H1 (cell line): ENCODE measurements at regions not wholly inside any gene's neighbourhood (a gene's known extent, or its start where the extent isn't known, plus 50 kb on each side); places are given as distances from the start of the nearest gene placed in this dataset.

Experiments
- CTCF ChIA-PET: fragments of 300-600 bp; sonication (Branson Sonifier 250); formaldehyde crosslinking; loops from one replicate; lab custom pipeline; 2021; ENCODE audit not compliant: partially characterized antibody; lab: Charles Lee
- POLR2A ChIA-PET: fragments of 300-600 bp; sonication (Branson Sonifier 250); formaldehyde crosslinking; loops from one replicate; lab custom pipeline; 2021; ENCODE audit warnings: inconsistent platforms; ENCODE audit not compliant: partially characterized antibody; lab: Charles Lee
- DNase-seq, 2 experiments: peaks; one replicate each; pipeline versions ENCODE4 v3.0.0 to v3.0.0-alpha.2; 2010 to 2022; ENCODE audit warnings: low spot score in 2 of 2, low read depth in 1 of 2, mixed read lengths in 1 of 2
- FAIRE-seq: peaks from 2 replicates; lab custom pipeline; 2011; peaks lifted over from hg19 to GRCh38; lab: Jason Lieb, UNC
- H2AFZ ChIP-seq: 2 replicates; pipeline ENCODE4 v1.8.1; 2012; ENCODE audit warnings: low read length, inconsistent platforms
- H2AK5ac ChIP-seq: 2 replicates; pipeline ENCODE4 v1.6.1; 2013; ENCODE audit warnings: low read depth, low read length
- H2BK120ac ChIP-seq: replicated peaks from 2 replicates; pipeline ENCODE3; 2013; ENCODE audit warnings: low read depth, low read length, inconsistent platforms
- H2BK12ac ChIP-seq: 2 replicates; pipeline ENCODE4 v1.6.1; 2013; ENCODE audit warnings: low read depth, low read length
- H2BK15ac ChIP-seq: 2 replicates; pipeline ENCODE4 v1.6.1; 2013; ENCODE audit warnings: low read length
- H2BK20ac ChIP-seq: 2 replicates; pipeline ENCODE4 v1.6.1; 2013; ENCODE audit warnings: low read length
- H2BK5ac ChIP-seq: 2 replicates; pipeline ENCODE4 v1.6.1; 2013; ENCODE audit warnings: low read depth, low read length
- H3K14ac ChIP-seq: 2 replicates; pipeline ENCODE4 v1.6.1; 2013; ENCODE audit warnings: inconsistent platforms; ENCODE audit not compliant: insufficient read length
- H3K18ac ChIP-seq: 2 replicates; pipeline ENCODE4 v1.6.1; 2013; ENCODE audit warnings: low read length; ENCODE audit errors: extremely low read depth
- H3K23ac ChIP-seq: 2 replicates; pipeline ENCODE4 v1.6.1; 2013; ENCODE audit warnings: inconsistent platforms; ENCODE audit not compliant: insufficient read length
- H3K23me2 ChIP-seq: 2 replicates; pipeline ENCODE4 v1.6.1; 2013; ENCODE audit warnings: low read depth, low read length
- H3K27ac ChIP-seq: 2 replicates; pipeline ENCODE4 v1.6.1; 2011; ENCODE audit warnings: low read depth, low read length, inconsistent platforms
- H3K27me3 ChIP-seq, 4 experiments: replicated peaks in 1 of 4; 1 replicate in 1 of 4; 2 replicates in 3 of 4; pipeline versions ENCODE4 v1.6.1 to v1.8.1; 2011 to 2013; ENCODE audit warnings: low read length in 3 of 4, mild to moderate bottlenecking in 3 of 4, inconsistent platforms in 2 of 4, mixed read lengths in 2 of 4, moderate library complexity in 1 of 4; ENCODE audit not compliant: control insufficient read depth in 3 of 4, insufficient read depth in 3 of 4; ENCODE audit errors: extremely low read depth in 1 of 4
- H3K36me3 ChIP-seq, 4 experiments: 2 replicates each; pipeline versions ENCODE4 v1.6.1 to v1.8.1; 2011 to 2013; ENCODE audit warnings: mild to moderate bottlenecking in 4 of 4, low read length in 3 of 4, moderate library complexity in 2 of 4, control low read depth in 1 of 4, inconsistent platforms in 1 of 4; ENCODE audit not compliant: insufficient read depth in 4 of 4, control insufficient read depth in 2 of 4
- H3K4ac ChIP-seq: replicated peaks from 2 replicates; pipeline ENCODE3; 2013; ENCODE audit warnings: low read length, low read depth, mixed read lengths, inconsistent platforms; ENCODE audit not compliant: insufficient read length
- H3K4me1 ChIP-seq, 4 experiments: replicated peaks in 1 of 4; 1 replicate in 1 of 4; 2 replicates in 3 of 4; pipeline versions ENCODE4 v1.6.1 to v1.8.1; 2011 to 2013; ENCODE audit warnings: low read length in 3 of 4, inconsistent platforms in 2 of 4, mixed read lengths in 1 of 4; ENCODE audit not compliant: insufficient read depth in 4 of 4, control insufficient read depth in 3 of 4
- H3K4me2 ChIP-seq, 2 experiments: 2 replicates each; pipeline versions ENCODE4 v1.6.1 to v1.8.1; 2011 to 2013; ENCODE audit warnings: low read depth in 2 of 2, low read length in 2 of 2, control low read depth in 1 of 2, inconsistent platforms in 1 of 2, mild to moderate bottlenecking in 1 of 2; ENCODE audit not compliant: insufficient read depth in 1 of 2
- H3K4me3 ChIP-seq, 4 experiments: fragments of 200-600, 300-600 bp in 1 of 4; sonication (generic), shearing (Covaris generic), sonication (Bioruptor Twin) in 1 of 4; 2 replicates each; pipeline versions ENCODE4 v1.5.1 to v1.8.1; 2011 to 2016; ENCODE audit warnings: low read length in 4 of 4, low read depth in 3 of 4, control low read depth in 2 of 4, inconsistent platforms in 2 of 4, mild to moderate bottlenecking in 2 of 4, mixed read lengths in 1 of 4, moderate library complexity in 1 of 4; ENCODE audit not compliant: insufficient read depth in 2 of 4; ENCODE audit errors: extremely low read depth in 1 of 4
- H3K56ac ChIP-seq: replicated peaks from 2 replicates; pipeline ENCODE3; 2013; ENCODE audit warnings: low read depth, mild to moderate bottlenecking, mixed read lengths, low read length, inconsistent platforms; ENCODE audit not compliant: insufficient read length
- H3K79me1 ChIP-seq: 2 replicates; pipeline ENCODE4 v1.6.1; 2013; ENCODE audit warnings: low read depth, low read length, control low read depth
- H3K79me2 ChIP-seq, 2 experiments: 2 replicates each; pipeline versions ENCODE4 v1.6.1 to v1.8.1; 2012 to 2013; ENCODE audit warnings: low read length in 2 of 2, mild to moderate bottlenecking in 2 of 2, inconsistent platforms in 1 of 2; ENCODE audit not compliant: insufficient read depth in 2 of 2, control insufficient read depth in 1 of 2
- H3K9ac ChIP-seq, 4 experiments: replicated peaks in 1 of 4; 1 replicate in 1 of 4; 2 replicates in 3 of 4; pipeline versions ENCODE4 v1.6.1 to v1.8.1; 2011 to 2013; ENCODE audit warnings: low read depth in 3 of 4, low read length in 3 of 4, control low read depth in 2 of 4, mild to moderate bottlenecking in 2 of 4, moderate library complexity in 2 of 4, inconsistent platforms in 1 of 4; ENCODE audit errors: extremely low read depth in 1 of 4
- H3K9me3 ChIP-seq, 2 experiments: 2 replicates each; pipeline versions ENCODE4 v1.6.1 to v1.8.1; 2012 to 2013; ENCODE audit warnings: mild to moderate bottlenecking in 2 of 2, moderate library complexity in 2 of 2, control low read depth in 1 of 2, inconsistent platforms in 1 of 2, low read depth in 1 of 2, low read length in 1 of 2, mixed read lengths in 1 of 2; ENCODE audit not compliant: insufficient read depth in 2 of 2
- H4K20me1 ChIP-seq, 2 experiments: replicated peaks in 1 of 2; 2 replicates each; pipeline versions ENCODE3 to v1.8.1; 2011 to 2013; ENCODE audit warnings: inconsistent platforms in 2 of 2, low read length in 2 of 2, mild to moderate bottlenecking in 1 of 2; ENCODE audit not compliant: insufficient read depth in 2 of 2, control insufficient read depth in 1 of 2
- H4K5ac ChIP-seq: 2 replicates; pipeline ENCODE4 v1.6.1; 2013; ENCODE audit warnings: low read length, low read depth, mixed read lengths, inconsistent platforms; ENCODE audit not compliant: insufficient read length
- H4K8ac ChIP-seq: 2 replicates; pipeline ENCODE4 v1.8.0; 2013; ENCODE audit warnings: mild to moderate bottlenecking, moderate library complexity, low read length, inconsistent platforms; ENCODE audit not compliant: insufficient read depth; ENCODE audit errors: extremely low read depth
- H4K91ac ChIP-seq: replicated peaks from 2 replicates; pipeline ENCODE3; 2013; ENCODE audit warnings: low read length, mixed read lengths, inconsistent platforms; ENCODE audit not compliant: insufficient read length
- BACH1 ChIP-seq: IDR thresholded peaks from 2 replicates; pipeline ENCODE4 v1.6.1; 2012; ENCODE audit warnings: low read length, improper control_type of control experiment
- BCL11A ChIP-seq, 2 experiments: IDR thresholded peaks; one replicate each; pipeline ENCODE4 v1.6.1; 2011; ENCODE audit warnings: low read depth in 2 of 2, low read length in 2 of 2, mild to moderate bottlenecking in 2 of 2
- CHD1 ChIP-seq: IDR thresholded peaks from 2 replicates; pipeline ENCODE4 v1.6.1; 2012; ENCODE audit warnings: low read depth, low read length, improper control_type of control experiment
- CTCF ChIP-seq, 3 experiments: IDR thresholded peaks; 1 replicate in 2 of 3; 2 replicates in 1 of 3; pipeline versions ENCODE4 v1.5.1 to v1.6.1; 2011; ENCODE audit warnings: low read length in 3 of 3, mild to moderate bottlenecking in 3 of 3, inconsistent platforms in 2 of 3, low read depth in 1 of 3, moderate library complexity in 1 of 3; ENCODE audit not compliant: insufficient read depth in 1 of 3; ENCODE audit errors: control extremely low read depth in 1 of 3
- GTF2F1 ChIP-seq: IDR thresholded peaks from 2 replicates; pipeline ENCODE4 v1.6.1; 2012; ENCODE audit warnings: low read depth, low read length, improper control_type of control experiment, borderline replicate concordance
- HDAC6 ChIP-seq: IDR thresholded peaks from one replicate; pipeline ENCODE4 v1.7.1; 2012; ENCODE audit warnings: low read depth, mild to moderate bottlenecking, inconsistent platforms, low read length, moderate library complexity
- JUN ChIP-seq: IDR thresholded peaks from 2 replicates; pipeline ENCODE4 v1.6.1; 2011; ENCODE audit warnings: low read depth, mild to moderate bottlenecking, improper control_type of control experiment, low read length
- NANOG ChIP-seq: IDR thresholded peaks from 2 replicates; pipeline ENCODE4 v1.6.1; 2011; ENCODE audit warnings: low read length, low read depth, mild to moderate bottlenecking, inconsistent platforms; ENCODE audit not compliant: insufficient read depth, poor library complexity, severe bottlenecking
- RBBP5 ChIP-seq: IDR thresholded peaks from 2 replicates; pipeline ENCODE4 v1.7.1; 2012; ENCODE audit warnings: low read depth, mild to moderate bottlenecking, inconsistent platforms, low read length, moderate library complexity, borderline replicate concordance
- RNF2 ChIP-seq: fragments of 200-900, 300-1000 bp; sonication (generic); IDR thresholded peaks from 2 replicates; pipeline ENCODE4 v1.7.1; 2016; ENCODE audit warnings: borderline replicate concordance, low read depth, mild to moderate bottlenecking, antibody characterized with exemption, low read length; ENCODE audit not compliant: poor library complexity, severe bottlenecking; ENCODE audit errors: missing control alignments
- SP4 ChIP-seq: IDR thresholded peaks from 2 replicates; pipeline ENCODE4 v1.6.1; 2012; ENCODE audit warnings: low read length, inconsistent platforms
- TAF7 ChIP-seq: optimal IDR thresholded peaks from 2 replicates; pipeline ENCODE3; 2011; ENCODE audit warnings: low read depth, mild to moderate bottlenecking, inconsistent platforms, low read length, moderate library complexity, borderline replicate concordance
- WGBS, 2 experiments: shearing (Covaris generic) in 1 of 2; methylation state at CpG; one replicate each; pipeline versions ENCODE4 v1.1.6 to v1.1.7; 2013 to 2015; ENCODE audit warnings: low lambda C conversion rate in 2 of 2, mixed read lengths in 2 of 2, inconsistent platforms in 1 of 2, low coverage in 1 of 2, missing lambda C conversion rate in 1 of 2; ENCODE audit not compliant: insufficient replicate concordance in 2 of 2, insufficient coverage in 1 of 2, insufficient read length in 1 of 2; ENCODE audit errors: extremely low coverage in 1 of 2, missing lambda C conversion rate in 1 of 2; 5-methylcytosine and 5-hydroxymethylcytosine counted together

- Histone ChIP-seq H3K4me1 (no peaks in the 10 kb centered on the region), H3K14ac (no peak overlapping the region), H3K9me3 (no peaks in the 10 kb centered on the region), H4K20me1 (no peaks in the 10 kb centered on the region), H2BK15ac (no peak overlapping the region), H2BK12ac (no peak overlapping the region), H3K79me1 (no peaks in the 10 kb centered on the region), H2AK5ac (no peak overlapping the region), H3K27ac (no peak overlapping the region), H2AFZ (no peak overlapping the region), H2BK120ac (no peak overlapping the region), H3K9ac (no peak overlapping the region), H3K23ac (no peak overlapping the region), H2BK5ac (no peak overlapping the region), H3K27me3 (peaks cover 0 to 1% (median 0%) of the 10 kb centered on the region in 4 experiments; a peak in 1 of 7 replicates), H3K4ac (no peak overlapping the region), H4K8ac (no peak overlapping the region), H3K18ac (no peak overlapping the region), H2BK20ac (no peak overlapping the region), H3K4me2 (no peak overlapping the region), H3K4me3 (no peak overlapping the region), H3K79me2 (no peaks in the 10 kb centered on the region), H3K56ac (no peak overlapping the region), H4K5ac (no peak overlapping the region), H4K91ac (no peak overlapping the region), H3K23me2 (no peaks in the 10 kb centered on the region; the same call in 1 of the 2 replicates), H3K36me3 (no peaks in the 10 kb centered on the region)
- 100% methylated on average over 1 of the region's 1 CpG; no CpG with 5 or more reads in 1 of the 2 experiments for WGBS, 2 experiments
- ChIA-PET POLR2A (no interaction called here), CTCF (interaction anchor here (1.0 kb wide), 1 partner anchor 16 kb away, joined by 3 read pairs; no protein-coding TSS in a partner anchor)
- no peak for FAIRE-seq
- no peak for DNase-seq
- TF ChIP-seq BACH1, result no peak
- no peak for TF ChIP-seq SP4
- TF ChIP-seq TAF7, result no peak
- no peak for TF ChIP-seq CTCF (IDR thresholded peaks at IDR 0.05; ENCODE audit: control extremely low read depth in 1 of 3, insufficient read depth in 1 of 3, low read depth in 1 of 3, low read length in 3 of 3)
- no peak for TF ChIP-seq HDAC6
- TF ChIP-seq CHD1, result no peak
- TF ChIP-seq RBBP5, result no peak
- no peak for TF ChIP-seq JUN
- TF ChIP-seq RNF2, result no peak
- TF ChIP-seq NANOG, result no peak
- no peak for TF ChIP-seq BCL11A (IDR thresholded peaks at IDR 0.05; ENCODE audit: low read depth in 2 of 2, low read length in 2 of 2)
- TF ChIP-seq GTF2F1, result no peak
These were observed 84.3 kb upstream of the ESR1 start for GRCh38 chr6:151723152-151723551.
